Ascending aorta (tissue), 2 donors: ENCODE measurements at regions not wholly inside any gene's neighbourhood (a gene's known extent, or its start where the extent isn't known, plus 50 kb on each side); places are given as distances from the start of the nearest gene placed in this dataset.

Experiments used
- DNase-seq, 2 donors: peaks; one replicate each; pipeline ENCODE4 v3.0.0-alpha.2; 2019; ENCODE audit warnings: low spot score in 2 of 2
- H3K27ac ChIP-seq, 2 donors: fragments of 200-600 bp; sonication (generic); one replicate each; pipeline ENCODE4 v1.5.1; 2016 to 2017; ENCODE audit warnings: mild to moderate bottlenecking in 1 of 2
- H3K27me3 ChIP-seq: fragments of 200-600 bp; sonication (generic); one replicate; pipeline ENCODE4 v1.5.1; 2017
- H3K36me3 ChIP-seq, 2 donors: fragments of 200-600 bp; sonication (generic); one replicate each; pipeline ENCODE4 v1.5.1; 2016
- H3K4me1 ChIP-seq, 2 donors: fragments of 200-600 bp; sonication (generic); one replicate each; pipeline ENCODE4 v1.5.1; 2016 to 2017; ENCODE audit warnings: mild to moderate bottlenecking in 1 of 2
- H3K4me3 ChIP-seq, 2 donors: fragments of 200-600 bp; sonication (generic); one replicate each; pipeline ENCODE4 v1.5.1; 2016 to 2017; ENCODE audit warnings: mild to moderate bottlenecking in 1 of 2
- H3K9me3 ChIP-seq, 2 donors: fragments of 200-600 bp; sonication (generic); one replicate each; pipeline ENCODE4 v1.5.1; 2016
- intact Hi-C: fragments of 100-400 bp; cut with DNase I; formaldehyde crosslinking; loops from one replicate; pipeline ENCODE4 v1.15.1; 2023
- TF ChIP-seq, protein P1 (sequence below), 3 experiments: fragments of 200-600 bp in 2 of 3; fragments of 450-650 bp in 1 of 3; sonication (generic) in 2 of 3; IDR thresholded peaks; one replicate each; pipeline ENCODE4 v1.5.1; 2016 to 2019; ENCODE audit warnings: antibody characterized with exemption in 3 of 3, mild to moderate bottlenecking in 1 of 3, moderate library complexity in 1 of 3

DNA sequence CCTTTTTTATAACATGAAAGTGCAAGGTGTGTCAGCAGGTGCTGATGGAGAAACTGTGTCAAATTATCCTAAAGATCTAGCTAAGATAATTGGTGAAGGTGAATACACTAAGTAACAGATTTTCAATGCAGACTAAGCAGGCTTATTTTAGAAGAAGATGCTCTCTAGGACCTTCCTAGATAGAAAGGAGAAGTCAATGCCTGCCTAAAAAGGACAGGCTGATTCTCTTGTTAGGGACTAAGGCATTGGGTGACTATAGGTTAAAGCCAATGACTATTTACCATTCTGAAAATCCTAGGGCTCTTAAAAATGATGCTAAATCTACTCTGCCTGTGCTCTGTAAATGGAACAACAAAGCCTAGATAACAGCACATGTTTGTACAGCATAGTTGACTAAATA lies 1682.4 kb downstream of the MAT2B start:
- H3K27me3 ChIP-seq = no peaks in the 10 kb centered on the region
- no peaks in the 10 kb centered on the region for H3K9me3 ChIP-seq
- TF ChIP-seq, protein P1, sequence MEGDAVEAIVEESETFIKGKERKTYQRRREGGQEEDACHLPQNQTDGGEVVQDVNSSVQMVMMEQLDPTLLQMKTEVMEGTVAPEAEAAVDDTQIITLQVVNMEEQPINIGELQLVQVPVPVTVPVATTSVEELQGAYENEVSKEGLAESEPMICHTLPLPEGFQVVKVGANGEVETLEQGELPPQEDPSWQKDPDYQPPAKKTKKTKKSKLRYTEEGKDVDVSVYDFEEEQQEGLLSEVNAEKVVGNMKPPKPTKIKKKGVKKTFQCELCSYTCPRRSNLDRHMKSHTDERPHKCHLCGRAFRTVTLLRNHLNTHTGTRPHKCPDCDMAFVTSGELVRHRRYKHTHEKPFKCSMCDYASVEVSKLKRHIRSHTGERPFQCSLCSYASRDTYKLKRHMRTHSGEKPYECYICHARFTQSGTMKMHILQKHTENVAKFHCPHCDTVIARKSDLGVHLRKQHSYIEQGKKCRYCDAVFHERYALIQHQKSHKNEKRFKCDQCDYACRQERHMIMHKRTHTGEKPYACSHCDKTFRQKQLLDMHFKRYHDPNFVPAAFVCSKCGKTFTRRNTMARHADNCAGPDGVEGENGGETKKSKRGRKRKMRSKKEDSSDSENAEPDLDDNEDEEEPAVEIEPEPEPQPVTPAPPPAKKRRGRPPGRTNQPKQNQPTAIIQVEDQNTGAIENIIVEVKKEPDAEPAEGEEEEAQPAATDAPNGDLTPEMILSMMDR (IDR thresholded peaks at IDR 0.05) = no peak
- intact Hi-C loops = no loop called here
- no peaks in the 10 kb centered on the region for H3K4me1 ChIP-seq
- DNase-seq = no peak
- H3K36me3 ChIP-seq = no peaks in the 10 kb centered on the region
- no peak overlapping the region for H3K4me3 ChIP-seq
- no peak overlapping the region for H3K27ac ChIP-seq

DNA sequence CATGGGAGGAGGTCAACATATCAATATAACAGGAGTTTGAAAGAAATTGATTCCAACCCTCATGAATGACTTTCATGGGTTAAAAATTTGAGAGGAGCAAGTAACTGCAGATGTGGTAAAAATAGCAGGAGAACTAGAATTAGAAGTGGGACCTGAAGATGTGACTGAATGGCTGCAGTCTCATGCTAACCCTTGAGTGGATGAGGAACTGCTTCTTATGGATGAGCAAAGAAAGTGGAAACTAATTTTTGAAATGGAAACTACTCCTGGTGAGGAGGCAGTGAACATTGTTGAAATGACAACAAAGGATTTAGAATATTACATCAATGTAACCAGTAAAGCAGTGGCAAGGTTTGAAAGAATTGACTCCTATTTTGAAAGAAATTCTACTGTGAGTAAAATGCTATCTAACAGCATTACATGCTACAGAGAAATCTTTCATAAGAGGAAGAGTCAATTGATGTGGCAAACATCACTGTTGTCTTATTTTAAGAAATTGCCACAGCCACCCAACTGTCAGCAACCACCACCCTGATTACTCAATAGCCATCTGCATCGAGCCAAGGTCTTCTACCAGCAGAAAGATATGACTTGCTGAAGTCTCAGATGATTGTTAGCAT lies 1683.2 kb downstream of the MAT2B start:
- TF ChIP-seq, protein P1 (IDR thresholded peaks at IDR 0.05) = no peak

DNA sequence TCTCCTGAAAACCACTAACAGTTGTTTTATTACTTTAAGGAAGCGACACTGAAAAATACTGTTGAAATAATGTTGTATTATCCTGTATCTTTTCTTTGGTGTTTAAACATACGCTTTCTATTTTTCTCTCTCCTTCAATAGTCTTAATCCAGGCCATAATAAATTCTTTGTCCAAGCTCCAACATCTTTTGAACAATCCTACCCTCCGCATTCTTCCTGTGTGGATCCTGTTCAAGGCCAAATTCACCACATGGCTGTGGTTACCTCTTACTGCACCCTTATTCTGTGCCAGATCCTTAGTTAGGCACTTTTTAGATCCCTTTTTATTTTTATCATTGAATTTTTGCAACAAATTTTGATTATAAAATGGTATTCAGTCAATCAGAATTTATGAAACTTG lies 1691.5 kb downstream of the MAT2B start:
- Histone ChIP-seq H3K36me3 (no peaks in the 10 kb centered on the region), H3K4me3 (no peak overlapping the region), H3K9me3 (no peaks in the 10 kb centered on the region), H3K27ac (no peak overlapping the region), H3K27me3 (no peaks in the 10 kb centered on the region), H3K4me1 (no peaks in the 10 kb centered on the region)
- no peak for DNase-seq
- intact Hi-C loops = no loop called here
- TF ChIP-seq, protein P1 (IDR thresholded peaks at IDR 0.05) = no peak

More for the DNA sequence above, 1683.2 kb downstream of the MAT2B start:
- DNase-seq = no peak
- Histone ChIP-seq H3K4me3 (no peak overlapping the region), H3K27ac (no peak overlapping the region), H3K27me3 (no peaks in the 10 kb centered on the region), H3K36me3 (no peaks in the 10 kb centered on the region), H3K9me3 (no peaks in the 10 kb centered on the region), H3K4me1 (no peaks in the 10 kb centered on the region)
- intact Hi-C loops = no loop called here

DNA sequence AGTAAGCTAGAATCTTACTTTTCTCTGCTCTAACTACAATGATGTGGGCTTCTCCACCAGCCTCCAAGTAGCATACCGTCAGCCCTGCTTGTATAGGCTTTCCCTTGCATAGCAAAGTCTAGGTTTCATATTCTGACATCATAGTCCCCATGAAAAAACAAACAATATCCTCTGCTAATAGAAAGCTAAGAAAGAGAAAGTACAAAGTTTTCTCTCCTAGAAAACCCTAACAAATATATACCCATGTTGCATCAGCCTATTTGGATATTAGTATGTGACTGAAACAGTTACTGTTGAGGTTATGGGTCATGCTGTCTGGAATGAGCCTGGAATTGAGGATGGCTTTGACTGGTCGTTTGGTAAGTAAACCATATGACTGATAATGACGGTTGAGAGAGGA lies 1696.0 kb downstream of the MAT2B start:
- H3K4me3 ChIP-seq = no peak overlapping the region
- TF ChIP-seq, protein P1 (IDR thresholded peaks at IDR 0.05) = no peak

DNA sequence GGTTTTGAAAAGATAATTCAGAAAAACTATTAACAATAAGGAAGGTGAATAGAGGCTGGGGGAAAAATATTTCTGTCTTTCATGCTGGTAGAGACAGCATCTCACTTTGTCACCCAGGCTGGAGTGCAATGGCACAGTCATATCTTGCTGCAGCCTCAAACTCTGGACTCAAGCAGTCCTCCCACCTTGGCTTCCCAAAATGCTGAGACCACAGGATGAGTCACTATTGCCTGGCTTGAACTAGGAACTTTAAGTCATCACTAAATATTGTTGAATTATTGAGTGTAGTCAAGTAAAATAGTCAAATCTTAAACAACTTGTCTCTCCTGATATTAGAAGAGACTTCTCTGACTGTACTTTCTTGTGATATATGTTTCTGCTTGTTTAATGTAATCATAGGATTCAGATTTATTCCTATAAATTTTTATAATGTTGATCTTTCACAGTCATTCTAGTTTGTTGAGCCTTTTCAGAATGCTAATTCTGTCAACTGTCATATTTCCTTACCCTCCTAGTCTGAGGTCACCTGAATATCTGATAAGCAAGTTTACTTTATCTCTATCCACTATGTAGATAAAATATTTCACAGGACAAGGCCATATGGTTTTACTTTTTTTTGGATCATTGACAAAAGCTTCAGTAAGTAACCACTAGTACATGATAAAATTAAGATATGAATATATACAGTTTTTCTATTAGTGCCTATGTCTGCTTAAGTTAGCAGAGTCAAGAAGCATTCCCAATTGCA lies 1696.5 kb downstream of the MAT2B start:
- no peaks in the 10 kb centered on the region for H3K4me1 ChIP-seq
- intact Hi-C loops = no loop called here
- DNase-seq = no peak
- no peak overlapping the region for H3K4me3 ChIP-seq
- H3K27ac ChIP-seq = no peak overlapping the region
- no peaks in the 10 kb centered on the region for H3K27me3 ChIP-seq
- no peaks in the 10 kb centered on the region for H3K9me3 ChIP-seq
- TF ChIP-seq, protein P1 (IDR thresholded peaks at IDR 0.05) = no peak
- no peaks in the 10 kb centered on the region for H3K36me3 ChIP-seq

More for the DNA sequence above, 1696.0 kb downstream of the MAT2B start:
- Histone ChIP-seq H3K27ac (no peak overlapping the region), H3K4me1 (no peaks in the 10 kb centered on the region), H3K36me3 (no peaks in the 10 kb centered on the region), H3K9me3 (no peaks in the 10 kb centered on the region), H3K27me3 (no peaks in the 10 kb centered on the region)
- intact Hi-C loops = no loop called here
- DNase-seq = no peak
